Choroid plexus epithelial cell (primary cell): ENCODE measurements at regions not wholly inside any gene's neighbourhood (a gene's known extent, or its start where the extent isn't known, plus 50 kb on each side); places are given as distances from the start of the nearest gene placed in this dataset.

Source experiments
- DNase-seq: peaks from one replicate; pipeline ENCODE4 v3.0.0-alpha.2; 2010; ENCODE audit warnings: low read depth
- H3K4me3 ChIP-seq: 2 replicates; pipeline ENCODE4 v1.5.1; 2011; ENCODE audit warnings: low read depth, mild to moderate bottlenecking, control low read depth, low read length, moderate library complexity
- CTCF ChIP-seq: conservative IDR thresholded peaks from 2 replicates; pipeline ENCODE4 v1.5.1; 2011; ENCODE audit warnings: low read depth, mild to moderate bottlenecking, control low read depth, inconsistent platforms, low read length, moderate library complexity

GRCh38 chr15:39468828-39469227 lies 112.1 kb upstream of the THBS1 start:
- TF ChIP-seq CTCF, result no peak
- DNase-seq, result peak; percentile 31
- no peak overlapping the region for H3K4me3 ChIP-seq

GRCh38 chr15:39471785-39472574 lies 108.9 kb upstream of the THBS1 start:
- H3K4me3 ChIP-seq, result no peak overlapping the region
- TF ChIP-seq CTCF, result no peak
- no peak for DNase-seq

DNA sequence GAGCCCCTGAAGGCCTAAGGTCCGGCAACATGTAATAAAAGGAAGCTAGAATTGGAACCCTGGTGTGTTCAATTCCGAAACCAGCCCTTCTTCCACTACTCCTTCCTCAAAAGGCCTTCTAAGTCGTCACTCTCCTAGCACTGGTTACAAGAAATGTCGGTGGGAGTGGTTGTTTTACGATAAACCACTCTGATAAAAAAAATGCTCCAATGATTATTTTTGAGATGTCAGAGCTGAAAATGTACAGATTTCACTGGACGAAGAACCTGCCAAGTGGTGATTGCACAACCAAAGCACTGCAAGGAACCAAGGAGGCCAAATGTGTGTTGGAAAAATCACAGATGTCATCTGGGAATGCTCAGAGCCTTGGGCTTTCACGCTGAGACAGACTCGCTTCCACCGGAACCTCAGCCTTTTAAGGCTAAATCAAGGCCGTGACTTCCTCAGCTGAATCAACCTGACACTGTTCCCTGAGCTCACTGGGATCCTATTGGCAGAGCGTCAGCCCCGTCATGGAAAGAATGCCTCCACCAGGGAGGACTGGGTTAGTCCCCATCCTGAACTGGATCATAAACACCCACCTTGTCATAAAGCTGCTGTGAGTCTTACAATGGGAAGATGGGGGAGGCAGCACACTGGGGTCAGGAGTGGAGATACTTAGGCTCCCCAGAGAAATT lies 108.1 kb upstream of the THBS1 start:
- H3K4me3 ChIP-seq, result no peak overlapping the region
- TF ChIP-seq CTCF, result no peak
- peak; percentile 97 for DNase-seq

DNA sequence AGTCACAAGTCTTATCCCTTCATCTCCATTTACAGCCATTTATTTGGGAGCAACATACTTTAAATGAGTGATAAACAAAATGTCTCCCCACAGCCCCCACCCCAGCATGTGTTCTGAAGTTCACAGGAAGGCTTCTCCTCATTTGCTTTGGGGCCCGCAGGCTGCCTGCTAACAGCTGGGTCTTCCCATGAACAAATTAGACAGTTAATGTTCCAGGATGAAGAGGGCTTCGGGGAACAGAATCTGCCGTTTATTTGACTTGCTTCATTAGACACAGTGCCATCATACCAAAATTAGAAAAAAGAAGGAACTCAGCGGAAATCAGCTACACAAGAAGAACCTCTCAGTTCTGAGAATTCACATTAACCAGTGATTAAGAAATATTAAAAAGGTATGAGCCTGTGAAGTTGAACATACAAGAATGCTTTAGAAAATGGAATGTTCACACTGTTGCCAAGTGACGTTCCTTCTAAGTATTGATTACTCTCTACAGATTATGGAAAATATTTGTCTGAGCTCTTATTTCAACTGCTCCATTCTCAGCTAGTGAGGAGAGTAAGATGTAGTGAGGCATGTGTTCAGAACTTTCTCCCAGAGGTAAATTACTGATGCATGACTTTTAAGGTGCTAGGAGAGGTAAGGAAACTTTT lies 107.5 kb upstream of the THBS1 start:
- no peak for TF ChIP-seq CTCF
- DNase-seq, result no peak
- no peak overlapping the region for H3K4me3 ChIP-seq

- no peak for DNase-seq
- TF ChIP-seq CTCF, result peak; percentile 26
Observed at GRCh38 chr15:39474657-39475056, 106.2 kb upstream of the THBS1 start.

DNA sequence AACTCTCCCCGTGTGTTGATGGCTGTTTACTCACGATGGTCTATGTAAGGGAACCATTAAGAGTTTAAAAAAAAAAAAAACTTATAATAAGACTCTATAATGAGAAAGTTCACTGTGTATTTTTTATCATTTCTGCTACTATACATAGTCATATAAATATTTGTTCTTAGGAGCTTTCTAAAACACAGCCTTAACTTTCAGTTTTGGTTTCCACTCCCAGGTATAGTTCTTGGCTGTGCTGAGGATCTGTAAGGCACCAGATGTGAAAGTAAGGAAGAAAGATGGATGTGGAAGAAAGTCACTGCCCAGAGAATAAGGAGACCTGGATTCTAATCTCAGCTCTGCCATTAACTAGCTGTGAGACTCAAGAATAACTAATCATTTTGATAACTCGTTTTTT lies 101.9 kb upstream of the THBS1 start:
- no peak for TF ChIP-seq CTCF

More at GRCh38 chr15:39474657-39475056, 106.2 kb upstream of the THBS1 start:
- H3K4me3 ChIP-seq, result no peak overlapping the region

More for the DNA sequence above, 101.9 kb upstream of the THBS1 start:
- no peak for DNase-seq
- H3K4me3 ChIP-seq, result no peak overlapping the region
